NCI-H526 (cell line): ENCODE measurements at regions not wholly inside any gene's neighbourhood (a gene's known extent, or its start where the extent isn't known, plus 50 kb on each side); places are given as distances from the start of the nearest gene placed in this dataset.
"Not testable (repeated sequence)": the region's sequence is repeated elsewhere in the genome, so short reads cannot be mapped to it uniquely, and the experiment has no call there.

Experiments used
- DNase-seq, 2 experiments: peaks; one replicate each; lab custom pipeline; 2025; lab: John Stamatoyannopoulos, UW

DNA sequence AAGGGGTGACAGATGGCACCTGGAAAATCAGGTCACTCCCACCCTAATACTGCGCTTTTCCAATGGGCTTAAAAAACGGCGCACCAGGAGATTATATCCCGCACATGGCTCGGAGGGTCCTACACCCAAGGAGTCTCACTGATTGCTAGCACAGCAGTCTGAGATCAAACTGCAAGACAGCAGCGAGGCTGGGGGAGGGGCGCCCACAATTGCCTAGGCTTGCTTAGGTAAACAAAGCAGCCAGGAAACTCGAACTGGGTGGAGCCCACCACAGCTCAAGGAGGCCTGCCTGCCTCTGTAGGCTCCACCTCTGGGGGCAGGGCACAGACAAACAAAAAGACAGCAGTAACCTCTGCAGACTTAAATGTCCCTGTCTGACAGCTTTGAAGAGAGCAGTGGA is 205.7 kb upstream of the HTR1E start:
- DNase-seq: not testable (repeated sequence)

DNA sequence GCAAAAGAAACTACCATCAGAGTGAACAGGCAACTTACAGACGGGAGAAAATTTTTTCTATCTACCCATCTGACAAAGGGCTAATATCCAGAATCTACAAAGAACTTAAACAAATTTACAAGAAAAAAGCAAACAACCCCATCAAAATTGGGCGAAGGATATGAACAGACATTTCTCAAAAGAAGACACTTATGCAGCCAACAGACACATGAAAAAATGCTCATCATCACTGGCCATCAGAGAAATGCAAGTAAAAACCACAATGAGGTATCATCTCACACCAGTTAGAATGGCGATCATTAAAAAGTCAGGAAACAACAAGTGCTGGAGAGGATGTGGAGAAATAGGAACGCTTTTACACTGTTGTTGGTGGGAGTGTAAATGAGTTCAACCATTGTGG is 206.6 kb upstream of the HTR1E start:
- DNase-seq: not testable (repeated sequence)

DNA sequence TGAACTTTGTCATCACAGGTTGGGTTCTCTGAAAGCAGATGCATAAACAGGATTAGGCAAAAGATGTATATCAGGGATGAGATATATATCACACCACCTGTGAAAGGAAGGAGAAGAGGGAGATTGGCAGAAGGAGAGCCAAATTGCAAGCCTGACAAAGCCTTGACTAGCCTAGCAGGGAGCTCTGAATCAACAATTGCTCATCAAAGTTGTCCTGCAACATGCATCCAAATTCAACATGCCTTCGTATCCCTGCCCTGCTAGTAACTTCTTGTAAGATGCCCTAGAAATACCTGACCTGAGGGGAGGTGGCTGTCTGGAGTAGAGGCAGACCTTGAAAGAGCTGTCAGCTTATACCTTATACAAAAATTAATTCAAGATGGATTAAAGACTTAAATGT is 207.1 kb upstream of the HTR1E start:
- DNase-seq: no peak

DNA sequence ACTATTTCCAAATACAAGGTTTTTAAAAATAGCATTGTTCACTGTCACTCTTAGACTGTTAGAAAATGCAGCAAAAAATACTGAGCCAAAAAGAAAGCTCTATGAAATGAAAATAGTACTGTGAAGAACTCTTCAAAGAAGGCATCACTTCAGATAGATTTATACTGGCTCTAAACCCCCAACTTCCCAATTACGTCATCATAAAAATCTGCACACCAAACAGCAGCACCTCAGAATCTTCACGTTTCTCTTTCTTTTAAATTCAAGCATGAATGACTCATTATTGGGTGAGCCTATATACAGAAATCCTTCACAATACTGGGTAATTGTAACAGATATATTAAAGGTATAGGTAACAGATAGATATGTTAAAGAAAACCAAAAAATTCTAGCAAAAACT is 208.4 kb upstream of the HTR1E start:
- DNase-seq: no peak

DNA sequence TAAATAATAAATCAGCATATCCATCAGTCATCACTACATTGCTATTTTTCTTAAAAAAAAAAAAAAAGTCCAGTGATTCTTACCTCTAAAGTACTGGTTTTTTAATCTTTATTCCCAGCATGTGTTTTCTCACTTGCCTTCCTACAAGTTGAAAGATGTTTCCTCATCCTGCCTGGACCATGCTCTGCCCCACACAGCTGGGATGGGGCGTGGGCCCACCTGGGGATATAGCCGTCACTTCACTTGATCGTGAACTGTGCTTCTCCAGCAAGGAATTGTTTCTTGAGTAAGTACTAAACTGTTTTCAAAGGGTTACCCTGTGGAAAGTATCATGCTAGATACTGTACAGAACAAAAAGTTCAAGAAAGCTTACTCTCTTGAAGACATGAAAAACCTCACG is 212.6 kb upstream of the HTR1E start:
- no peak for DNase-seq

DNA sequence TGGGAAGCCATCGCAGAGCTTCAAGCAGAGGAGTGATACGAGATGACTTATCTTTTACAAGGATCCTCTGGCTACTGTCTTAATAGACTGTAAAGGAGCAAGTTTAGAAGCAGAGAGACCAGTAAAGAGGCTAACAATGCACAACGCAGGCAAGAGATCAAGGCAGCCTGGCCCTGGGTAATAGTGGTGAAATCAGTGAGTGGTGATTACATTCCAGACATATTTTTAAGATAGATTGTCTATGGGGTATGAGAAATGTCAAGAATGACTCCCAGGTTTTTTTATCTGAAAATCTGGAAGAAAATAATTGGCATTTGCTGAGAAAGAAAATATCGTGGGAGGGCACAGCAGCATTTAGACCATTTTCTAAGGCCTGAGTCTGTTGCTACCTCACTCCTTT is 213.6 kb upstream of the HTR1E start:
- no peak for DNase-seq

DNA sequence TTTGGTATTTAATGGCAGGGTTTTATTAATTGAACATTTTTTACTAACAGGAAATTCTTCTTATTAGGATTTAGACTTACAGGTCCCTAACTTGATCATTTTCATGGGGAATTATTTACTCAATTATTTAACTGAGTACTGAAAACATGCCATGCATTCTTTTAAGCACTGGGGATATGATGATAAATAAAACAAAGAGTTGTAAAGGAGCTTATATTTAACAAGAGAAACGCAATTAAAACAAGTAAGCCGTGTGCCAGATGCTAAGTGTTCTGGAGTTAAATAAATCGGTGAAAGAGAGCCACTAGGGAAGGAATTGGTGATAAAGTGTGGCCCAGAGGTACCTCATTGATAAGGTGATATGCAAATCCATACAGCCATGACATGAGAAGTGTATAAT is 214.2 kb upstream of the HTR1E start:
- DNase-seq: no peak

DNA sequence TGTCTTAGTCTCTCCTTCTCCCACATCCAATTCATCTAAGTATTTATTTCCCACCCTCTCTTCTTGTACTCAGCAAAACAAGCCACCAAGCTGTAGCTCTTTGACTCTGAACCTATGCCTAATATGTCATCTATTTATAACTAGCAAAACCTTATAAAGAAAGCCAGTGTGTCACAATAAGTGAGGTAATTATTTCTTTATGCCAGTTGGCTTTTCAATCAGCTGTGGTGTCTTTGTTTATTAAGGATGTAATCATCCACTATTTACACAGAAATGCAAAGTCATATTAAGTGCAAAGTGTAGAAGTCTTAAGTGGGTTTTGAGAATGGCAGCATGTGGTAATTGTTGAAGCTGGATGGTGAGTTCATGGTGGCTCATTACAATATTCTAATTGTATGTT is 215.2 kb upstream of the HTR1E start:
- DNase-seq: no peak

DNA sequence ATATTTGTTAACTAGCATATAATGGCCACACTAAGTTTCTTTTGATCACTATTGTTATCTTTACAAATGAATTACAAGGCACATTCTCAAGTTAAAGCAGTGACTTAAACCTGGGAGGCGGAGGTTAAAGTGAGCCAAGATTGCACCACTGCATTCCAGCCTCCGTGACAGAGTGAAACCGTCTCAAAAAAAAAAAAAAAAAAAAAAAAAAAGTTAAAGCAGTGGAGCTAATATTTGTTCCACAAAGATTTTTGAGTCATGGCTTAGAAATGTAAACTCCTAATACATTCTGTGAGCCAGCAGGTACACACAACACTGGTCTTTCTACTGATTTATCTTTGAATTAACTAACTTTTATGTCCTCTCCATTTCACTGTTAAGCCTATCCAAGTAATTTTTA is 221.7 kb upstream of the HTR1E start:
- no peak for DNase-seq

DNA sequence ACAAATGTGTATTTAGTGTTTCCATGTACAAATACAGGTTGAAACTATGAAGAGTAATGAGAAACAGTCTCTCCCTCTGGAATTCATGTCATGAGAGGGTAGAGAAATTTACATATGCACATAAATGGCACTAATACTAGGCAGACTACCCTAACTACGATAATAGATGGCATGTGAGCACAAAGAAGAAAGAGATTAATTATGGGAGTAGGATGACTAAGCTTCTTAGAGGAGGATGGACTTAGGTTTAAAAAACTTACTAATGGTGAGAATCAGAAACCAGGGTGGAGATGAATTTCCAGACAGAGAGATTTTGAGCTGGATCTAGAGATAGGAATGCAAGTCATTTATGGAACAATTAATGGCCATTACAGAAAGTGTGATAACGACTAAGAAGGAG is 225.3 kb upstream of the HTR1E start:
- no peak for DNase-seq

DNA sequence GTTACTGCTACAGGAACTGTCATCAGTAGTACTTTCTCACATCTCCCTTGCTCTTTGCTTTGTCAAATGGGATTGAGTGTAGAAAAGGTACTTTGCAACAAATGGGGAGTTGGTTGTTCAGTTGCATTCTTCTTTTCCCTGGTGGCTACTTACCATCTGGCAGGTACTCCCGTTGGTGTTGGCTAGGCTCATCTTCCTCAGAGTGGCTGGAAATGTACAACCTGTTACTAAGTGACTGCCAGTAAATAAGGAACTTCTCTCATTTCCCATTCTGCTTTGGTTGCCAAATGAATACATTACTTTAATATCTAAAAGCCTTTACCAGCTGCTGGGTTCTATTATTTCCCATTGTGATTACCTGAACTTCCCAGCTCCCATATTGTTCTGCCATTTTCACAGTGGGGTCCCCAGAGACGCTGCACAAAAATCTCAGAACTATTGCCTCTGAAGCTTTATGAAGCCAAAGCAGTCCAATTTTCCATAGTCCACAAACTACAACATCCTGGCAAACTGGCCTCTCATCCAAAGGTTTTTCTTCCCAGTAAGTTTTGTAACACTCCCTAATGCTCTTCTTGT is 229.7 kb upstream of the HTR1E start:
- DNase-seq: peak in 1 of 2 experiments; percentile 4

DNA sequence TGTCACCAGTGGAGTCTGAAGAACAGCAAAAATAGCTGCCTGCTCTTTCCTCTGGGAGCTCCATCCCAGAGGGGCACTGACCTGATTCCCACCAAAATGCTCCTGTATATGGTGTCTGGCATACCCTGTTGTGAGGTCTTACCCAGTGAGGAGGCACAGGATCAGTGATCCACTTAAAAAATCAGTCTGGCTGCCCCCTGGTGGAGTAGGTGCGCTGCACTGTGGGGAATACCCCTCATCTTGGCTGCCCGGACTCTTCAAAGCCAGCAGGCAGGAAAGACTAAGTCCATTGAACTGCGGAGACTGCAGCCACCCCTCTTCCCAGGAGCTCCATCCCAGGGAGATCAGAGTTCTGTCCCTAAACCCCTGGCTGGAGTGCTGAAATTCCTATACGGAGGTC is 230.9 kb upstream of the HTR1E start:
- DNase-seq: peak in 1 of 2 experiments; percentile 33

DNA sequence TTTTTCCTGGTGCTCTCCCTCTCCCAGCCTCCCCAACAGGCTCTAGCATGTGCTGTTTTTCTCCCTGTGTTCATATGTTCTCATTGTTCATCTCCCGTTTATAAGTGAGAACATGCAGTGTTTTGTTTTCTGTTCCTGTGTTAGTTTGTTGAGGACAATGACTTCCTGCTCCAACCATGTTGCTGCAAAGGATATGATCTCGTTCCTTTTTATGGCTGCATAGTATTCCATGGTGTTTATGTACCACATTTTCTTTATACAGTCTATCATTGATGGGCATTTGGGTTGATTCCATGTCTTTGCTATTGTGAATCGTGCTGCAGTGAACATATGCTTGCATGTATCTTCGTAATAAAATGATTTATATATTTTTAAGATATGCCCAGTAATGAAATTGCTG is 236.1 kb upstream of the HTR1E start:
- not testable (repeated sequence) for DNase-seq

DNA sequence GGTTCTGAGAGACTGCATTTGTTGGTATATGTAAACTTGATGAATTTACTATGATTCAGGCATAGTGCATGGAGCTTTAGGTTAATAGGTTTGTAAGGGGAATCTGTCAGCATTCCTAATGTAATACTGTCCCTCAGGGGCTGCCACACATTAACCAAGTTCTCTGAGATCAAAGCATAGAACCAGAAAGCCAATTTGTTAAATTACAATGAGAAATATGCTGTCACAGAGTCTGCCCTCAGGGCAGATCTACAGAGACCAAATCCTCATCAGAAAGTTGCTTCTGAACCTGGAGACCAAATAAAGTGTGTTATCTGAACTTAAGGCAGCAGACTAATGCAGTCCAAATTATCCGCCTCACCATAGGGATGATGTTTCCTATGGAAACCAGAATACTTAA is 250.8 kb upstream of the HTR1E start:
- DNase-seq: no peak

DNA sequence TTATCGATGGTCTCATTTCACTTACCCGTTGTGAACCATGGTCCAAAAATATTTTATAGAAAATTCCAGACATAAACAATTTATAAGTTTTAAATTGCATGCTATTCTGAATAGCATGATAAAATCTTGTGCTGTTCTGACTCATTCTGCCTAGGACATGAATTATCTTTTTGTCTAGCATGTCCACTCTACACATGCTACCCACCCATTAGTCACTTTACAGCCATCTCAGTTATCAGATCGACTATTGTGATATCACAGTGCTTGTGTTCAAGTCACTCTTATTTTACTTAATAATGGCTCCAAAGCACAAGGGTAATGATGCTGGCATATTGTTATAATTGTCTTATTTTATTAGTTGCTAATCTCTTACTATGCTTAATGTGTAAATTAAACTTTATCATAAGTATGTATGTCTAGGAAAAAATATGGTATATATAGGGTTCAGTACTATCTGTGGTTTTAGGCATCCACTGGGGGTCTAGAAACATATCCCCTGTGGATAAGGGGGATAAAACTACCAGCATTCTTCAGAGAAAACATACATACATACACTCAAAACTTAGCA is 252.0 kb upstream of the HTR1E start:
- no peak for DNase-seq

DNA sequence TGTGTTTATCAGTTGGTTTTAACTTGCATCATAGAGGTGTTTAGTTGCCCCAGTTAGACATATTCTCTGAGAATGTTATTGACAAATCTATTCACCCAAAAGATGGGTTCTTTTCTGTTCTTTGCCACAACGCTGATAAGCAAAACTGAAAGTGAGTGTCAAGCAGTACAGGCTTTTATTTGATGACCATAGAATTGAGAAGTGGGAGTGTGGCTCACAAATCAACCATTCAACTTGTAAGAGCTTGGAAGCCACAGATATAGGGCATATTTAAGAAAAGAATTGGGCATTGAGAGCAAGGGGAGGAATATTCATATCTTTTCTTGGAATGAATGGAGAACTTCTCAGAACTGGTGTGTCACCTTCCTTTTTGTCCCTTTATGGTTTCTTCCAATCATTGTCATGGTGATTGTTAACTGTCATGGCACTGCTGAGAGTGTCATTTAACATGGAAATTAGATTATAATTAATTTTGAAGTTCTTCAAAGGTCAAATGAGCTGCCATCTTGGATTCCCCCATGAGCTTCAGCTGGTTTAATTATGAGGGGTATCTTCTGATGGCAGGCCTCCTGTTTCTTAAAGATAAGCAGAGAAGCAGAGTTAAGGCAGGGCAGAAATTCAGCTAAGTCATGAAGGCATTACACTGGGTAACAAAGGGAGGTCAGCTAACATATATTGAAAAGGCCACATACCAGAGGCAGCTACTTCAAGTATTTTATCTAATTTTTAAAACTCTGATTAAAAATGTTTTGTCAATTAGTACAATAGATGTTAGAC is 254.0 kb upstream of the HTR1E start:
- no peak for DNase-seq

DNA sequence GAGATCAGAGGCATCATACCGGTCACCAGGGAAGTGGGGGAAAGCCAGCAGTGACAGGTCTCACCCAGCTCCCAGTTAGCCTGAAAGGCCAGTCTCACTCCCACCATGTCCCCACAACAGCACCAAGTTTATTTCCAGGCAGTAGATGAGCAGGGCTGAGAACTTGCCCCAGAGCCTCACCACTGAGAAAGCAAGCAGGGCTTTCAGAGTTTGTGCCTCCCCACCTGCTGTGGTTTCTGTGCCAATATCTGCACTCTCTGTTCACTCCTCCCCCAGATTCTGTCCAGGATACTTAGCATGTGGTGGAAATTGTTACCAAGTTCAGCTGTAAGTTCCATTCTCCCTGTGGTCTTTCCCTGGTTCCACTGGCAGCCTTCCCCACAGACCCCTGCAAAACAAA is 255.0 kb upstream of the HTR1E start:
- no peak for DNase-seq

DNA sequence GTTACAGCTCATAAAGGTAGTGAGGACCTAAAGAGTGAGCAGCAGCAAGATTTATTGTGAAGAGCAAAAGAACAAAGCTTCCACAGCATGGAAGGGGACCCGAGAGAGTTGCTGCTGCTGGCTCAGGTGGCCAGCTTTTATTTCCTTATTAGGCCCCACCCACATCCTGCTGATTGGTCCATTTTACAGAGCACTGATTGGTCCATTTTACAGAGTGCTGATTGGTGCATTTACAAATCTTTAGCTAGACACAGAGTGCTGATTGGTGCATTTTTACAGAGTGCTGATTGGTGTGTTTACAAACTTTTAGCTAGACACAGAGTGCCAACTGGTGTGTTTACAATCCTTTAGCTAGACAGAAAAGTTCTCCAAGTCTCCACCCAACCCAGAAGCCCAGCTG is 256.2 kb upstream of the HTR1E start:
- DNase-seq: not testable (repeated sequence)

DNA sequence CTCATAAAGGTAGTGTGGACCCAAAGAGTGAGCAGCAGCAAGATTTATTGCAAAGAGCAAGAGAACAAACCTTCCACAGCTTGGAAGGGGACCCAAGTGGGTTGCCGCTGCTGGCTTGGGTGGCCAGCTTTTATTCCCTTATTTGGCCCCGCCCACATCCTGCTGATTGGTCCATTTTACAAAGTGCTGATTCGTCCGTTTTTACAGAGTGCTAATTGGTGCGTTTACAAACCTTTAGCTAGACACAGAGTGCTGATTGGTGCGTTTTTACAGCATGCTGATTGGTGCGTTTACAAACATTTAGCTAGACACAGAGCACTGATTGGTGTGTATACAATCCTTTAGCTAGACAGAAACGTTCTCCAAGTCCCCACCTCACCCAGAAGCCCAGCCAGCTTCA is 265.2 kb upstream of the HTR1E start:
- DNase-seq: not testable (repeated sequence)

DNA sequence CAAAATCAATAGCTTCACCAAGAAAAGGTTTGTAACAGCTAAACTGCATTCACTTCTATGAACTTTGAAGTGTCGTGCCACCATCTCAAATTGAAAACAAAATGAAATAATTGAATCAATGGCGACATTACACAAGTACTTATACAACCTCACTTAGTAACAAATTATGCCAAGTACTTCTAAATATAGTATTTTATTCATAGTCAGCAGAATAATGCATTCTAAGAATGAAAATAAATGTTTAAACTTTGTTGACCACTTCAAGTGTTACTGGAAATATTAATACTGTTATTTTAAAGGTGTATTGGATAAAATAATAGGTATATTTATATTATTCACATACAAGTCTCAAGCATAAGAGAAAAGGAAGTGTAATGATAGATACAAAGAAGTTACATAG is 280.1 kb upstream of the HTR1E start:
- DNase-seq: no peak

DNA sequence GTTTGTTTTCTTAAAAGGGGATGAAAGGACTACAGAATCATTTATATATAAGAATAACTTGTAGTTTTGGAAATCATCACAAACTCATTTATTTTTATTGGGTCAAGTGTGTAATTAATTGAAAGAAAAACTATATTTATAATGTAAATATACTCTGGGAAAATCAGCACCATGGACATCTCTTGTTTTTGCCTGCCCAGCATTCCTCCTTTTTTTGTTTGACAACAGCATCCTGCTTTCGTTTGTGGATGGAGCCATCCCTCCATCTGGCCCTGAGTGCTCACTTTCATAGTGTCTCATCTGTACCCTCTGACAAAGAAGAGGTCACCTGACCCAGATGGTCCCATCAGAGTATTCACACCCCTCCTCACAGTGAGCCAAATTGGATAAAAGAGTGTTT is 308.2 kb upstream of the HTR1E start:
- no peak for DNase-seq

DNA sequence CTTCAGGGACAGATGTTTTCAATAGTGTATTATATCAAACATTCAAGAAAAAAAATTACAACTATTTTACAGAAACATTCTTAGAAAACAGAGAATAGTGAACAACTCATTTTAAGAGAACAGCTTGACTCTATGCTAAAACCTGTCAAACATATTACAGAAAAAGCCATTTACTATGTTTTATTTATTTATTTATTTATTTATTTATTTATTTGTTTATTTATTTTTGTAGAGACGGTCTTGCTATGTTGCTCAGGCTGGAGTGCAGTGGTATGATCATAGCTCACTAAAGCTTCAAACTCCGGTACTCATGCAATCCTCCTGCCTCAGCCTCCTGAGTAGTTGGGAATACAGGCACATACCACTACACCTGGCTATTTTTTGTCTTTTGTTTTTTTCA is 317.9 kb upstream of the HTR1E start:
- DNase-seq: no peak

DNA sequence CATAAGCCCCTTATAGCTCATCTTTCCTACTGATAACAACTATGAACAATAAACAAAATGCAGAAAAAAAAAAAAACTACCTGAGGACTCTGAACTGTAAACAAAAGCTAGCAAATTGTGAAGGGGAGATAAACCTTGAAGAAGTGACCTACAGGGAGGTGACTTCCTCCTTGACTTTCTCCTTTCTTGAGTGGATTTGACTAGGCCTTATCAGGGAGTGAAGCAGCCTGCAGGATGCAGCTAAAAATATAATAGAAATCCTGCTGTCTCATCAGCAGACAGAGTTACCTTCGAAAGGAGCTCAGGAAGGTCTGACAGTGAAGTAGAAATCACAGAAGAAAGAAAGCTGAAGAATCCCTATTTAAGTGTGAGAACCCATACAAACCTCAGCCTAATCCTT is 322.0 kb upstream of the HTR1E start:
- DNase-seq: no peak
